Adrenal gland (tissue), 5 donors: ENCODE measurements at regions not wholly inside any gene's neighbourhood (a gene's known extent, or its start where the extent isn't known, plus 50 kb on each side); places are given as distances from the start of the nearest gene placed in this dataset.

Experiments used
- POLR2A ChIP-seq, 2 donors: fragments of 450-650 bp; IDR thresholded peaks; one replicate each; pipeline ENCODE4 v1.6.1; 2017; ENCODE audit warnings: antibody characterized with exemption in 2 of 2, mild to moderate bottlenecking in 2 of 2, moderate library complexity in 1 of 2
- TF ChIP-seq, protein P1 (sequence below), 6 experiments: fragments of 450-650 bp in 4 of 6; fragments of 200-600 bp in 2 of 6; sonication (generic) in 1 of 6; IDR thresholded peaks; 1 replicate in 5 of 6; 2 replicates in 1 of 6; pipeline versions ENCODE4 v1.5.1 to v1.8.0; 2016 to 2021; ENCODE audit warnings: antibody characterized with exemption in 6 of 6, mild to moderate bottlenecking in 2 of 6, moderate library complexity in 1 of 6
- donor health status: DM: no; HTN: no; CAD: no.

DNA sequence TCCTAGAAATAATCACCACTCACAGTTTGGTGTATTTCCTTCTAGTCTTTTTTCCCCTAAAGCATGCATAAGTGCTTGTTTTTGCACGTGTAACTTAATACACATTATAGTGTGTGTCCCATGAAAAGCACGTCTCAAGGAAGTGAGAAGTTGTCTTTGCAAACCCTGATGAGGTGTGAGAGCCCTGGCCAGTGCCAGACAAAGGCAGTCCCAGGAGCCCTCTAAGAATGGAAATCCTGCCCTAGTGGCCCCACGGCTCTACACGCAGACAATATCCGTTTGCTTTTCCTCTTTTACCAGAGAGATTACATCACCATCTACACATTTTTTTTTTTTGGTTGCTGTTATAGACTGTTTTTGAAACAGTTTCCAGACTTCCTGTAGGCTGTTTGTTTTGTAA lies 85.5 kb upstream of the FZD10 start:
- TF ChIP-seq, protein P1, sequence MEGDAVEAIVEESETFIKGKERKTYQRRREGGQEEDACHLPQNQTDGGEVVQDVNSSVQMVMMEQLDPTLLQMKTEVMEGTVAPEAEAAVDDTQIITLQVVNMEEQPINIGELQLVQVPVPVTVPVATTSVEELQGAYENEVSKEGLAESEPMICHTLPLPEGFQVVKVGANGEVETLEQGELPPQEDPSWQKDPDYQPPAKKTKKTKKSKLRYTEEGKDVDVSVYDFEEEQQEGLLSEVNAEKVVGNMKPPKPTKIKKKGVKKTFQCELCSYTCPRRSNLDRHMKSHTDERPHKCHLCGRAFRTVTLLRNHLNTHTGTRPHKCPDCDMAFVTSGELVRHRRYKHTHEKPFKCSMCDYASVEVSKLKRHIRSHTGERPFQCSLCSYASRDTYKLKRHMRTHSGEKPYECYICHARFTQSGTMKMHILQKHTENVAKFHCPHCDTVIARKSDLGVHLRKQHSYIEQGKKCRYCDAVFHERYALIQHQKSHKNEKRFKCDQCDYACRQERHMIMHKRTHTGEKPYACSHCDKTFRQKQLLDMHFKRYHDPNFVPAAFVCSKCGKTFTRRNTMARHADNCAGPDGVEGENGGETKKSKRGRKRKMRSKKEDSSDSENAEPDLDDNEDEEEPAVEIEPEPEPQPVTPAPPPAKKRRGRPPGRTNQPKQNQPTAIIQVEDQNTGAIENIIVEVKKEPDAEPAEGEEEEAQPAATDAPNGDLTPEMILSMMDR (IDR thresholded peaks at IDR 0.05) = no peak
- TF ChIP-seq POLR2A (IDR thresholded peaks at IDR 0.05) = no peak
